ENCODE measurements at regions not wholly inside any gene's neighbourhood (a gene's known extent, or its start where the extent isn't known, plus 50 kb on each side); places are given as distances from the start of the nearest gene placed in this dataset.

GRCh38 chr6:164554700-164555476, 754.5 kb downstream of the C6orf118 start:
- DNase-seq (ENCODE audit: low read depth) = no peak

- no peak for DNase-seq (ENCODE audit: low read depth)
These were observed 755.2 kb downstream of the C6orf118 start for GRCh38 chr6:164554226-164554625.

- no peak for DNase-seq (ENCODE audit: low read depth)
These were observed 757.7 kb downstream of the C6orf118 start for GRCh38 chr6:164551706-164552105.

- DNase-seq (ENCODE audit: low read depth) = no peak
These were observed 762.3 kb downstream of the C6orf118 start for GRCh38 chr6:164547076-164547475.

- DNase-seq (ENCODE audit: low read depth) = no peak
These were observed 763.1 kb downstream of the C6orf118 start for GRCh38 chr6:164546263-164546662.

- DNase-seq (ENCODE audit: low read depth) = no peak
These were observed 775.2 kb downstream of the C6orf118 start for GRCh38 chr6:164534070-164534766.

GRCh38 chr6:164533045-164533362, 776.4 kb downstream of the C6orf118 start:
- DNase-seq (ENCODE audit: low read depth) = no peak

GRCh38 chr6:164532198-164533044, 777.0 kb downstream of the C6orf118 start:
- DNase-seq (ENCODE audit: low read depth) = no peak

GRCh38 chr6:164531736-164532135, 777.7 kb downstream of the C6orf118 start:
- DNase-seq (ENCODE audit: low read depth) = no peak

- no peak for DNase-seq (ENCODE audit: low read depth)
These were observed 780.9 kb downstream of the C6orf118 start for GRCh38 chr6:164528539-164528938.

- DNase-seq (ENCODE audit: low read depth) = no peak
These were observed 786.2 kb downstream of the C6orf118 start for GRCh38 chr6:164523087-164523654.

- no peak for DNase-seq (ENCODE audit: low read depth)
These were observed 788.5 kb downstream of the C6orf118 start for GRCh38 chr6:164520916-164521315.

GRCh38 chr6:164507206-164507940, 802.0 kb downstream of the C6orf118 start:
- DNase-seq (ENCODE audit: low read depth) = no peak

- DNase-seq (ENCODE audit: low read depth) = no peak
These were observed 804.0 kb downstream of the C6orf118 start for GRCh38 chr6:164505425-164505824.

GRCh38 chr6:164502833-164503232, 806.6 kb downstream of the C6orf118 start:
- DNase-seq (ENCODE audit: low read depth) = no peak

- no peak for DNase-seq (ENCODE audit: low read depth)
These were observed 813.4 kb downstream of the C6orf118 start for GRCh38 chr6:164495882-164496495.

GRCh38 chr6:164478426-164478825, 831.0 kb downstream of the C6orf118 start:
- no peak for DNase-seq (ENCODE audit: low read depth)

GRCh38 chr6:164477790-164478189, 831.6 kb downstream of the C6orf118 start:
- no peak for DNase-seq (ENCODE audit: low read depth)

GRCh38 chr6:164477101-164477500, 832.3 kb downstream of the C6orf118 start:
- no peak for DNase-seq (ENCODE audit: low read depth)

GRCh38 chr6:164469276-164469949, 840.0 kb downstream of the C6orf118 start:
- DNase-seq (ENCODE audit: low read depth) = no peak

GRCh38 chr6:164455835-164456234, 853.6 kb downstream of the C6orf118 start:
- no peak for DNase-seq (ENCODE audit: low read depth)
